Fibroblast of skin of back (primary cell): ENCODE measurements at regions not wholly inside any gene's neighbourhood (a gene's known extent, or its start where the extent isn't known, plus 50 kb on each side); places are given as distances from the start of the nearest gene placed in this dataset.
"Not testable (repeated sequence)": the region's sequence is repeated elsewhere in the genome, so short reads cannot be mapped to it uniquely, and the experiment has no call there.

Experiments used
- DNase-seq: peaks from one replicate; pipeline ENCODE4 v3.0.0-alpha.2; 2013

- no peak for DNase-seq
These were observed 50.1 kb upstream of the ZNF608 start for GRCh38 chr5:124796495-124796894.

GRCh38 chr5:124797665-124798087 lies 51.2 kb upstream of the ZNF608 start:
- no peak for DNase-seq

GRCh38 chr5:124798890-124799289 lies 52.5 kb upstream of the ZNF608 start:
- no peak for DNase-seq

- no peak for DNase-seq
These were observed 55.1 kb upstream of the ZNF608 start for GRCh38 chr5:124801551-124801950.

DNA sequence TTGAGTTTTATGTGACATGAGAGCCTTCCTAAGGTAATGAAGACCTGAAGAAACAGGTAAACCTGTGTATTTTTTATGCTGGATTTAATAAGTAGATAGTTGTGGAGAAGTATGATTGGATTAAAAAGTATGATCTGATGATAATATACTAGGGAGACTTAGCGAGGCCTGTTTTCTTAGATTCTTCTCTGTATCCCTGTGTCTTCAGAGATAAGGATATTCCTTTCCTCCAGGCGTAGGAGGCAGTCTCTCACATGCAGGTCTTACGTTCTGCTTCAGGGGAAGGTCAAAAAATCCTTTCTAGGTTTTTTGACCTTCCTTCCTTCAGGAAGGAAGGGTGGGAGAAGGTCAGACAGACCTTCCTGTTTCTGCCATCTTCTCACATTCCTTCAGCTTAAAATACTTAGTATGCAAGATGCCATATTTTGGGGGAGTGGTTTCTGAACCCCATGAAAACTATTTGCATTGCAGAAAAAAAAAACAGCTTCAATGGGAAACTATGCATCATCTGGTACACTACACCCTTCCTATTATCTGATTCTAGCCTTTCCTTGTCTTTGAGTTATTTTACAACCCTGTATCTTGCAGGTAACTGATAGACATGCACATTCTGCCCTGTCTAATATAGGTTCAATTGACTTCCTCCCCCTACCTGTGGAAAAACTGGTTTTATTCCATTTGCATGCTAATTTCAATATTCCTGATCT lies 57.3 kb upstream of the ZNF608 start:
- DNase-seq = no peak

- DNase-seq = no peak
These were observed 59.6 kb upstream of the ZNF608 start for GRCh38 chr5:124806026-124806372.

GRCh38 chr5:124806373-124807077 lies 60.1 kb upstream of the ZNF608 start:
- peak; percentile 78 for DNase-seq

- no peak for DNase-seq
These were observed 62.4 kb upstream of the ZNF608 start for GRCh38 chr5:124808842-124809268.

GRCh38 chr5:124810396-124811006 lies 64.1 kb upstream of the ZNF608 start:
- DNase-seq = no peak

GRCh38 chr5:124812771-124813358 lies 66.4 kb upstream of the ZNF608 start:
- no peak for DNase-seq

DNA sequence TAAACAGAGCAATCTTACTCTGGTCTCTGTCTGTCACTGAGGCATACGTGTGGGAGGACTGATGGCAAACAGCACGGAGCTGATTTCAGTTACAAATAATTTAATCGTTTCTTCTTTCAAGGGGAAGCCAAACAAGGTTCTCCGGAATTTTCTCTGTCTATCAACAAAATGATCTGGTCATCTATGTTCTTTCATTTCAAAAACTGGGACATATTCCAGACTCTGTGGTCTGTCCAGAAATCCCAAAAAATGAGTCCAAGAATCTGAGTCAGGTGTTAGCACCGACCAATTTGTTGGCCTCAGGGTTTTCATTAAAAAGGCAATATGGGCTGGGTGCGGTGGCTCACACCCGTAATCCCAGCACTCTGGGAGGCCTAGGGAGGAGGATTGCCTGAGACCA lies 69.9 kb upstream of the ZNF608 start:
- DNase-seq = no peak

- DNase-seq = peak; percentile 56
These were observed 72.8 kb upstream of the ZNF608 start for GRCh38 chr5:124819201-124819600.

DNA sequence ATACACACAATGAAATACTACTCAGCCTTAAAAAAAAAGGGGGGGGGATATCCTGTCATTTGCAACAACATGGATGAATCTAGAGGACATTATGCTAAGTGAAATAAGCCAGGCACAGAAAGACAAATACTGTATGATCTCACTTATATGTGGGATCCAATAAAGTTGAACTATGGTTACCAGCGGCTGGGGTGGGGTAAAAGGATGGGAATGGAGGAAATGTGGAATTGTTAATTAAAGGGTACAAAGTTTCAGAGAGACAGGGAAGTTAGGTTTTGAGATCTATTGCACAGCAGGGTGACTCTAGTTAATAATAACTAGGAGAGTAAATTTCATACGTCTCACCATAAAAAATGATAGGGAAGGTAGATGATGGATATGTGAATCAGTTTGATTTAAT lies 76.2 kb upstream of the ZNF608 start:
- DNase-seq = no peak

DNA sequence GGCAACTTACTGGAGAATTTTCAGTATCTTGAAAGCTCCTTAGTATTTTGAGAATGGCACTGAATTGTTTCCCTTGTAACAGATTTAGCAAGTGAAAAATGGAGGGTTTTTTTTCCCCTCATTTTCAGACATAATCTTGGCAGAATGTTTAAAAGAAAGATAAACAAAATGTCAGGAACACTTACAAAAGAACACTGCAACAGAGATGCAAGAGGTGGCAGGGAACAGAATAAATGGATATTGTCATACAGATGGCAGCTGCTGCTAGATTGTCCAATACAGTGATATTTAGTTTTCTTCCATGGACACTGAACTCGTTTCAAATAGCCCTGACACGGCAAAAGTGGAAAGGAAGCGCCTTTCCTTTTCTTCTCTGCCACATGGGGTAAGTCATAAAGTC lies 76.9 kb upstream of the ZNF608 start:
- no peak for DNase-seq

DNA sequence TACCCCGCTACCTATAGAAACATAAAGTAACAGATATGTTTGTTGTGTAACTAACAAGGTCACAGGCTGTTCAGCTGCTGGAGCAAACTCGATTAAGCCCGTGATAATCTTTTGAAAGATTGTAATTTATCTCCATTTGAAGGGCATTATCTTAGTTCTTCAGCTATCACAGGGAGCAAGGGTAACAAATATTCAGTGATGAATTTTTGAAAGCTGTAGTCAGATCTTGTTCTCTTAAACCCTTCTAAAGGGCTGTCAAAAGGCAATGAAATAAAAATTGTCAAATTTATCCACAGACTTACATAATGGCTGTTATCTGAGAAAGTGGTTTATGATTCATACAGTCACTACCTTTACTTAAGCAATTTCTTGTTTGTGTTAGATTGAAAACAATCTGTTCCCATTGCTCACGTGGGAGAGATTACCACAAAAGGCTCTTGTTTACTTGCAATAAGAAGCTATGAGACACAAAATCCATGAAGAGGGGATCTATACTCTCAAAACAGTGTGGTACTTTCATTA lies 78.3 kb upstream of the ZNF608 start:
- DNase-seq = peak; percentile 27

DNA sequence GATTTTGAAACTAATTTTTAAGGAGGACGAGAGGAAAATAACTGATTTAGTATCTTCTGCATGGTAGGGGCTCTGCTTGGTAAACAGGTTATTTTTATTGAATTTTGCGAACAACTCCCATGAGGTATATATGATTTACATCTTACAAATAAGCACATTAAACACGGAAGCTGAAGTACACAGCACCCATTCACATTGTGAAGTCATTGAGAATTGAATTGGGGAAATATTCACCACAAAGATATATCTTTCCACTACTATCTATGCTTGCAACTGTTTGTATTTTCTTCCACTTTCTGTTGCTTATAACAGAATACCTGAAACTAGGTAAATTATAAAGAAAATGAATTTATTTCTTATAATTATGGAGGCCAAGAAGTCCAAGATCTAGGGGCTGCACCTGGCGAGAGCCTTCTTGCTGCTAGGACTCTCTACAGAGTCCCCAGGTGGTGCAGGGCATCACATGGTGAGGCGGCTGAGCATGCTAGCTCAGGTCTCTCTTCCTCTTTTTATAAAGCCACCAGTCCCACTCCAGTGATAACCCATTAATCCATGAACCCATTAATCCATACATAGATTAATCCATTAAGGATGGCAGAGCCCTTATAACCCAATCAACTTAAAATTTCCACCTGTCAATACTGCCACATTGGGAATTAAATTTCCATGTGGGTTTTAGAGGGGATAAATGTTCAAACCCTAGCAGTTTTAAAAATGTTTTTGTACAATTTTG lies 79.0 kb upstream of the ZNF608 start:
- DNase-seq = no peak

DNA sequence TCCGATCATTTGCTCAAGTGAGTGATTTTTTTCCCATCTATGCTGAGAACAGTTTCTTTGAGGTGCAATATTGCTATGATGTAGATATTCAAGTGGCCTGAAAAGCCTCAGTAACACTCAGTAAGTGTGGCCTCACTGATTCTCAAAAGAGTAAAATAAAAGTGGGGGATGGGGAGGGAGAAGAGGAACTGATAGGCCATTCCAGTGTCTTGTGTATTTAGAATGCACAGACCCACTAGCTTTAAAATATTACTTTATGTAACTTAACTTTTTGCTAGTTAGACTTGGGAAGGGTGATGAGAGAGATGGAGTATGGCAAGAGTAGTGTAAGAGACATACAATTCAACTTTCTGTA lies 79.5 kb upstream of the ZNF608 start:
- no peak for DNase-seq

DNA sequence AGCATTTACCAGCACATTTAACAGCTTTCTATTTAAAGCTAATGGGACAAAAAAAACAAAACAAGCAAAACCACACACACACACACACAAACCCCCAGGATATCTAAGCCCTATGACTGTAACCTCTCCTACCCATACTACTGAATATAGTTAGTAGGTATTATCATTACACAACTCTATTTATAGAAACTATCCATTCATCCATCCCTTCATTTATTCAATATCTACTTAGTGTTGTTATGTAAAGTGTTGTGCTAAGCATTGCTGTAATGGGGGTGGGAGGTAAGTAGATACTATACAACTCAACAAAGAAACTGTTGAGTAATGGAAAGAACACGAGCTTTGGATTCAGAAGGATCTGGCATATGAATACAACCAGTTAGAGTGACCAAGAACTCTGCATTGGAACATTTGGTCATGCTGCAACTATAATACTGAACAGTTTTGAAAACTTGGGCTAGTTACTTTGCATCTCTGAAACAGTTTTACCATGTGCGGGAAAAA lies 82.3 kb upstream of the ZNF608 start:
- DNase-seq = no peak

DNA sequence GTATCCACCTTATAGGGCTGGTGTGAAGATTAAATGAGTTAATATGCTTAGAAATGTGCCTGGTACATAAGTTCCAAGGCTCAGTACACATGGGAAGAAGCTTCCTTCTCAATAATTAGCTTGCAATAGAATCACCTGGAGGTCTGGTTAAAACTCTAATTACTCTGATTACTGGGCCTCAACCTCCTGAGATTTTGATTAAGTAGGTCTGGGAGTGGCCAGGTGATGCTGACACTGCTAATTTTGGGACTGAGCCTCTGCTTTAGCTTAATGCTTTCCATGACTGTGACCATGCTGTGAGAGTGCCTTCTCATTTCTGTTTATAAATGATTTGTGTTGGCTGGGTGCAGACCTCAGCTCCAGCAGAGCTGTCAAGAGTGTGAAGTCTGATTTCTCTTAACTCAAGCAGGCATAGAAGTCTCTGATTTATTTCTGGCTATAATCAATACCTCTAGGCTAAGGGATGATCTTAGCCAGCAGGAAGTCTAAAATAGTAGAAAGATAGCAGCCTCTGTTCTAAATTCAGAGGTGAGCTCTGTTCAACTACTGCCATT lies 85.3 kb upstream of the ZNF608 start:
- no peak for DNase-seq

- DNase-seq = no peak
These were observed 86.1 kb upstream of the ZNF608 start for GRCh38 chr5:124832510-124832909.

GRCh38 chr5:124836314-124836713 lies 89.9 kb upstream of the ZNF608 start:
- not testable (repeated sequence) for DNase-seq

- peak; percentile 17 for DNase-seq
These were observed 93.0 kb upstream of the ZNF608 start for GRCh38 chr5:124839371-124839998.
